Karpas-422 (cell line): ENCODE measurements at regions not wholly inside any gene's neighbourhood (a gene's known extent, or its start where the extent isn't known, plus 50 kb on each side); places are given as distances from the start of the nearest gene placed in this dataset.

Experiments used
- DNase-seq: peaks from one replicate; pipeline ENCODE4 v3.0.0-alpha.2; 2015
- H2AFZ ChIP-seq: fragments of 200-600 bp; sonication (generic); 2 replicates; pipeline ENCODE4 v1.6.1; 2014; ENCODE audit warnings: antibody characterized with exemption, low read length, mixed read lengths
- H3K27ac ChIP-seq: fragments of 200-600 bp; sonication (generic); 2 replicates; pipeline ENCODE4 v1.5.1; 2014; ENCODE audit warnings: mild to moderate bottlenecking, low read length, moderate library complexity
- H3K27me3 ChIP-seq: fragments of 200-600 bp; sonication (generic); 2 replicates; pipeline ENCODE4 v1.6.1; 2014; ENCODE audit warnings: low read length, mixed read lengths
- H3K36me3 ChIP-seq: fragments of 200-600 bp; sonication (generic); 2 replicates; pipeline ENCODE4 v1.6.1; 2014; ENCODE audit warnings: low read length, mixed read lengths; ENCODE audit not compliant: insufficient read depth
- H3K4me1 ChIP-seq: fragments of 200-600 bp; sonication (generic); 2 replicates; pipeline ENCODE4 v1.6.1; 2014; ENCODE audit warnings: mild to moderate bottlenecking, low read length, mixed read lengths
- H3K4me2 ChIP-seq: fragments of 200-600 bp; sonication (generic); 2 replicates; pipeline ENCODE4 v1.6.1; 2014; ENCODE audit warnings: low read length, low read depth, mild to moderate bottlenecking; ENCODE audit not compliant: poor library complexity, severe bottlenecking
- H3K4me3 ChIP-seq: fragments of 200-600 bp; sonication (generic); 2 replicates; pipeline ENCODE4 v1.5.1; 2014; ENCODE audit warnings: mild to moderate bottlenecking, antibody characterized with exemption, low read length, mixed read lengths
- H3K79me2 ChIP-seq: fragments of 200-600 bp; sonication (generic); 2 replicates; pipeline ENCODE4 v1.6.1; 2014; ENCODE audit warnings: mild to moderate bottlenecking, low read length, mixed read lengths
- H3K9ac ChIP-seq: fragments of 200-600 bp; sonication (generic); 2 replicates; pipeline ENCODE4 v1.6.0; 2014; ENCODE audit warnings: low read length
- H3K9me2 ChIP-seq: fragments of 200-600 bp; sonication (generic), shearing (Covaris generic); replicated peaks from 2 replicates; pipeline ENCODE4 v1.6.0; 2014; ENCODE audit warnings: mild to moderate bottlenecking, low read length, moderate library complexity; ENCODE audit not compliant: insufficient read depth
- H3K9me3 ChIP-seq: fragments of 300-700, 200-600 bp; sonication (generic); 2 replicates; pipeline ENCODE4 v1.6.1; 2014; ENCODE audit warnings: low read length, mixed read lengths
- H4K20me1 ChIP-seq: fragments of 200-600 bp; sonication (generic); 2 replicates; pipeline ENCODE4 v1.6.1; 2014; ENCODE audit warnings: mild to moderate bottlenecking, antibody characterized with exemption, low read length, low read depth; ENCODE audit not compliant: insufficient read depth

DNA sequence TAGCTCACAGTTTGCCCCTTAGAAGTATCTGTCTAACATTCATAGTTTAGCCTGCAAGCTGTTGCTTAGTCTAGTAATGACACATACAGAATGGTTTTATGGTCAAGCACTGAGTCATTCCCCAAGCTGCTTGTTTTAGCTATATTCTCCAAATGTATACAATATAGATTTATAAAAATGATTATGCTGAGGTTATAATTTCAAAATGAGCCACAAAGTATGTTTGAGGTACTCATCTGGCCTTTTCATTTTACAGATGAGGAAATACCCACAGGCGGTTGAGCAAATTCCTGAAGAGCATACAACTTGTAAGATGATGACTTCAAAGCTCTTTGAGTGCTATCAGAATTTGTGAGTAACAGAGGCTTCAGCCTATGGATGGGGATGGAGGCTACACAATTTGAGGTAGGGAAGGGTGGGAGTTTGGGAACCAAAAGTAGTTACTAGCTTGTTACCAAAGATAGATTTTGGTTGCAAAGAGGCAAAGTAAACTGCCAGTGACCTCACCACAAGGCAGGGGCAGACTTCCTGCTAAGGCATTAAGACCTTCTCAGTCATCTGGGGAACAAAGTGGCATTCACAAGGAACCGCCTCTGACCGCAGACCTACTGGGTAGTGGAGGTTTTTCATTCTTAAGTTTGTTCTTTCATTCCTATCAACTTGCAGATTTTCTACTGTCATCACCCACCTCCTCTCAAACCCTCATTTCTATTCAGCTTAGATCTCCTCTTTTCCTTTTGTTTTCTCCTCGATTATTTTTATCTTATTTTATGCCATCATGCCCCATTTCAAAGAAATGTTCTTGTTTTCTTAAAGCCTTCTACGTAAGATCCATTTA lies 257.2 kb upstream of the NECTIN3 start:
- Histone ChIP-seq H3K9ac (no peak overlapping the region), H3K79me2 (no peaks in the 10 kb centered on the region), H2AFZ (no peak overlapping the region), H4K20me1 (no peaks in the 10 kb centered on the region), H3K27ac (no peak overlapping the region), H3K27me3 (no peaks in the 10 kb centered on the region), H3K9me3 (peaks cover 13% of the 10 kb centered on the region), H3K4me1 (no peaks in the 10 kb centered on the region), H3K4me3 (no peak overlapping the region), H3K4me2 (no peak overlapping the region), H3K36me3 (no peaks in the 10 kb centered on the region), H3K9me2 (no peaks in the 10 kb centered on the region)
- no peak for DNase-seq

GRCh38 chr3:110815008-110815583 lies 256.5 kb upstream of the NECTIN3 start:
- H3K27ac ChIP-seq: no peak overlapping the region
- H3K9ac ChIP-seq: no peak overlapping the region
- H3K4me1 ChIP-seq: no peaks in the 10 kb centered on the region
- no peak overlapping the region for H3K4me3 ChIP-seq
- H4K20me1 ChIP-seq: no peaks in the 10 kb centered on the region
- peaks cover 13% of the 10 kb centered on the region for H3K9me3 ChIP-seq
- no peak overlapping the region for H2AFZ ChIP-seq
- no peaks in the 10 kb centered on the region for H3K36me3 ChIP-seq
- H3K9me2 ChIP-seq: no peaks in the 10 kb centered on the region
- H3K27me3 ChIP-seq: no peaks in the 10 kb centered on the region
- no peaks in the 10 kb centered on the region for H3K79me2 ChIP-seq
- no peak for DNase-seq
- H3K4me2 ChIP-seq: no peak overlapping the region

- Histone ChIP-seq H3K9ac (no peak overlapping the region), H4K20me1 (no peaks in the 10 kb centered on the region), H3K79me2 (no peaks in the 10 kb centered on the region), H3K9me2 (no peaks in the 10 kb centered on the region), H3K36me3 (no peaks in the 10 kb centered on the region), H3K27me3 (no peaks in the 10 kb centered on the region), H3K9me3 (peaks cover 13% of the 10 kb centered on the region), H3K4me1 (no peaks in the 10 kb centered on the region), H2AFZ (no peak overlapping the region), H3K27ac (no peak overlapping the region), H3K4me3 (no peak overlapping the region), H3K4me2 (no peak overlapping the region)
- no peak for DNase-seq
Observed at GRCh38 chr3:110816008-110816407, 255.6 kb upstream of the NECTIN3 start.

GRCh38 chr3:110821586-110821985 lies 250.0 kb upstream of the NECTIN3 start:
- H3K36me3 ChIP-seq: no peaks in the 10 kb centered on the region
- no peaks in the 10 kb centered on the region for H3K27me3 ChIP-seq
- no peak overlapping the region for H3K4me2 ChIP-seq

GRCh38 chr3:110822971-110823370 lies 248.6 kb upstream of the NECTIN3 start:
- peaks cover 6% of the 10 kb centered on the region; the same call in 1 of the 2 replicates for H3K9me3 ChIP-seq

More at GRCh38 chr3:110821586-110821985, 250.0 kb upstream of the NECTIN3 start:
- no peaks in the 10 kb centered on the region for H3K9me2 ChIP-seq
- no peaks in the 10 kb centered on the region for H3K79me2 ChIP-seq
- DNase-seq: no peak
- no peaks in the 10 kb centered on the region for H3K4me1 ChIP-seq
- no peak overlapping the region for H2AFZ ChIP-seq
- no peaks in the 10 kb centered on the region for H4K20me1 ChIP-seq
- no peak overlapping the region for H3K4me3 ChIP-seq
- no peak overlapping the region for H3K27ac ChIP-seq
- H3K9me3 ChIP-seq: peaks cover 8% of the 10 kb centered on the region; the same call in 1 of the 2 replicates
- H3K9ac ChIP-seq: no peak overlapping the region

DNA sequence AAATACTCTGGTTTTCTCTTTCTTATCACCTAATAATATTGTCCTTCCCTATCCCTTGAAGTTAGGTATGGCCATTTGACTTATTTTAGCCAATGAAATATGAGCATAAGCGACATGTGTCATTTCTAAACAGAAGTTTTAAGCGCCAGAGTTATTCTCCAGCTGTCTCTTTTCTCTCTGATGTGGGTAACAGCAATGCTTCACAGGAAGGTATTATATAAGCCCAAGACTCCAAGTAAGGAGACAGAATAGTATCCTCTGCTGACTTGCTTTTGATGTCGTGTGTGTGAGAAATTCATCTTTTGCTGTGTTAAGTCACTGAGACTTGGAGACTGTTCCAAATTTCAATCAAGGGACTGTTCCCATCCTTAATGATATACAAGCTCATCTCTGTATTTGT lies 224.6 kb upstream of the NECTIN3 start:
- Histone ChIP-seq H2AFZ (no peak overlapping the region), H3K9ac (no peak overlapping the region), H3K4me3 (no peak overlapping the region), H3K4me1 (no peaks in the 10 kb centered on the region), H3K79me2 (no peaks in the 10 kb centered on the region), H3K4me2 (no peak overlapping the region), H3K27ac (no peak overlapping the region), H4K20me1 (no peaks in the 10 kb centered on the region), H3K9me2 (no peaks in the 10 kb centered on the region), H3K36me3 (no peaks in the 10 kb centered on the region), H3K9me3 (peaks cover 6% of the 10 kb centered on the region; the same call in 1 of the 2 replicates), H3K27me3 (no peaks in the 10 kb centered on the region)
- no peak for DNase-seq

More at GRCh38 chr3:110822971-110823370, 248.6 kb upstream of the NECTIN3 start:
- Histone ChIP-seq H3K27ac (no peak overlapping the region), H3K36me3 (no peaks in the 10 kb centered on the region), H3K9me2 (no peaks in the 10 kb centered on the region), H4K20me1 (no peaks in the 10 kb centered on the region), H3K4me1 (no peaks in the 10 kb centered on the region), H3K4me2 (no peak overlapping the region), H2AFZ (no peak overlapping the region), H3K9ac (no peak overlapping the region), H3K27me3 (no peaks in the 10 kb centered on the region), H3K4me3 (no peak overlapping the region), H3K79me2 (no peaks in the 10 kb centered on the region)
- DNase-seq: no peak

DNA sequence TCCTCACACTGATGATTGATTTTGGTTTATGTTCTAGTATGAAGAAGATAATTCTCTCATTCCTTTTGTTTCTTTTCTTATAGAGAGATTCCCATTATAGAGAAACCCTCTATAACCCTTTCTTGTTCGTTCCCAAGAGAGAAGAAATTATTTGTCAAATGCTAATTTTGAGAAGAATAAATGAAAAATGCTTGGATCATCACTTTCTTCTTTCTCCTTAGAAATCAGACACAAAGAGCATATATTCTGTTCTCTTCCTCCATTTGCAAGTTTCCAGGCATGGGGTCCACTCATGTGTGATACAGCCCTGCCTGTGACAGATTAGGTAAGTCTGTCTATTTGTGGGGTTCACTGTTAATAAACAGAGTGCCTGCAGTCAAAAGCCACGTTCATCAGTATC lies 222.6 kb upstream of the NECTIN3 start:
- Histone ChIP-seq H4K20me1 (no peaks in the 10 kb centered on the region), H3K4me2 (no peak overlapping the region), H3K9me3 (0 out of 2 replicates have a peak, but pooled peaks cover 3% of the 10 kb centered on the region), H3K4me1 (no peaks in the 10 kb centered on the region), H3K79me2 (no peaks in the 10 kb centered on the region), H3K4me3 (no peak overlapping the region), H3K27me3 (no peaks in the 10 kb centered on the region), H3K9ac (no peak overlapping the region), H3K36me3 (no peaks in the 10 kb centered on the region), H3K27ac (no peak overlapping the region), H3K9me2 (no peaks in the 10 kb centered on the region), H2AFZ (no peak overlapping the region)
- DNase-seq: no peak

- no peaks in the 10 kb centered on the region for H3K79me2 ChIP-seq
- no peaks in the 10 kb centered on the region for H3K27me3 ChIP-seq
- DNase-seq: no peak
- H3K36me3 ChIP-seq: no peaks in the 10 kb centered on the region
- H3K4me2 ChIP-seq: no peak overlapping the region
- no peak overlapping the region for H3K27ac ChIP-seq
- no peaks in the 10 kb centered on the region for H3K4me1 ChIP-seq
- peaks cover 7% of the 10 kb centered on the region; the same call in 1 of the 2 replicates for H3K9me3 ChIP-seq
- no peaks in the 10 kb centered on the region for H4K20me1 ChIP-seq
- no peaks in the 10 kb centered on the region for H3K9me2 ChIP-seq
- H3K4me3 ChIP-seq: no peak overlapping the region
- H3K9ac ChIP-seq: no peak overlapping the region
- H2AFZ ChIP-seq: no peak overlapping the region
Observed at GRCh38 chr3:110851736-110852135, 219.9 kb upstream of the NECTIN3 start.
